HepG2 (cell line): ENCODE measurements at regions not wholly inside any gene's neighbourhood (a gene's known extent, or its start where the extent isn't known, plus 50 kb on each side); places are given as distances from the start of the nearest gene placed in this dataset.

Source experiments
- ATAC-seq: fragments of 200-7000 bp; cut with Tn5 transposase; 3 replicates; pipeline ENCODE4 v1.9.1; 2020; ENCODE audit warnings: mild to moderate bottlenecking, moderate library complexity
- BruUV-seq: library from RNA; stranded (reverse); fragments of 400-500 nt; replicated peaks from 2 replicates; lab custom pipeline; 2021; lab: Mats Ljungman, UMichigan
- CTCF ChIA-PET: fragments of 300-600 bp; formaldehyde crosslinking; extraction: SDS; loops from one replicate; lab custom pipeline; 2021; ENCODE audit warnings: low total read pairs, inconsistent platforms, low intra/inter-chr PET ratio; lab: Yijun Ruan, JAX
- POLR2A ChIA-PET: fragments of 350-600 bp; sonication (Branson Sonifier 250); formaldehyde crosslinking; loops from one replicate; lab custom pipeline; 2020; ENCODE audit warnings: antibody characterized with exemption, inconsistent platforms; lab: Yijun Ruan, JAX
- DNase-seq: peaks from one replicate; pipeline ENCODE4 v3.0.0-alpha.2; 2015; ENCODE audit warnings: low spot score
- FAIRE-seq: peaks from 3 replicates; lab custom pipeline; 2011; peaks lifted over from hg19 to GRCh38; lab: Jason Lieb, UNC
- H2AFZ ChIP-seq: one replicate; pipeline ENCODE4 v1.6.1; 2011; ENCODE audit warnings: low read length, inconsistent platforms
- H3K27ac ChIP-seq: fragments of 300-600 bp; 3 replicates; pipeline ENCODE4 v1.8.0; 2011; ENCODE audit warnings: mixed run types, mild to moderate bottlenecking, mixed read lengths, low read length, inconsistent platforms; ENCODE audit not compliant: insufficient read depth; ENCODE audit errors: extremely low read length
- H3K27me3 ChIP-seq, 2 experiments: fragments of 200-600 bp in 1 of 2; 2 replicates in 1 of 2; 3 replicates in 1 of 2; pipeline versions ENCODE4 v1.6.0 to v1.8.0; 2011; ENCODE audit warnings: low read length in 2 of 2, mild to moderate bottlenecking in 2 of 2, moderate library complexity in 2 of 2, inconsistent platforms in 1 of 2; ENCODE audit not compliant: insufficient read depth in 2 of 2, control insufficient read depth in 1 of 2
- H3K36me3 ChIP-seq, 2 experiments: fragments of 200-600 bp in 1 of 2; replicated peaks in 1 of 2; 2 replicates in 1 of 2; 3 replicates in 1 of 2; pipeline versions ENCODE4 v1.5.1 to v1.8.0; 2011; ENCODE audit warnings: low read length in 2 of 2, inconsistent platforms in 1 of 2; ENCODE audit not compliant: insufficient read depth in 2 of 2, control insufficient read depth in 1 of 2
- H3K4me1 ChIP-seq: 2 replicates; pipeline ENCODE4 v1.5.1; 2012; ENCODE audit warnings: low read length, inconsistent platforms; ENCODE audit not compliant: insufficient read depth
- H3K4me2 ChIP-seq: 2 replicates; pipeline ENCODE4 v1.6.0; 2011; ENCODE audit warnings: low read depth, low read length, inconsistent platforms
- H3K4me3 ChIP-seq, 3 experiments: fragments of 200-600 bp in 1 of 3; sonication (generic), shearing (Covaris generic) in 1 of 3; replicated peaks in 1 of 3; 2 replicates each; pipeline ENCODE4 v1.5.1; 2011 to 2016; ENCODE audit warnings: low read length in 3 of 3, inconsistent platforms in 2 of 3, low read depth in 2 of 3, mild to moderate bottlenecking in 2 of 3, control low read depth in 1 of 3, mixed read lengths in 1 of 3; ENCODE audit not compliant: insufficient read depth in 1 of 3
- H3K79me2 ChIP-seq: one replicate; pipeline ENCODE4 v1.6.1; 2011; ENCODE audit warnings: low read length, inconsistent platforms; ENCODE audit not compliant: insufficient read depth
- H3K9ac ChIP-seq: 2 replicates; pipeline ENCODE4 v1.6.0; 2011; ENCODE audit warnings: mild to moderate bottlenecking, low read depth, low read length, inconsistent platforms; ENCODE audit not compliant: insufficient read depth
- H3K9me3 ChIP-seq: 2 replicates; pipeline ENCODE4 v1.5.1; 2012; ENCODE audit warnings: mild to moderate bottlenecking, low read length
- H4K20me1 ChIP-seq: 2 replicates; pipeline ENCODE4 v1.6.0; 2011; ENCODE audit warnings: inconsistent platforms, mild to moderate bottlenecking, low read length, moderate library complexity; ENCODE audit not compliant: insufficient read depth
- CBFB ChIP-seq: sonication (generic); formaldehyde crosslinking; IDR thresholded peaks from 2 replicates; pipeline ENCODE4 v1.4.0; 2020; ENCODE audit warnings: missing genetic modification reagents
- ELF3 ChIP-seq: IDR thresholded peaks from 2 replicates; pipeline ENCODE4 v1.6.1; 2016; ENCODE audit warnings: missing genetic modification reagents, missing compliant biosample characterization
- EP300 ChIP-seq, 3 experiments: sonication (generic) in 1 of 3; formaldehyde crosslinking in 1 of 3; IDR thresholded peaks; 2 replicates each; pipeline versions ENCODE4 v1.5.1 to v1.6.1; 2011 to 2020; ENCODE audit warnings: low read depth in 2 of 3, low read length in 2 of 3, borderline replicate concordance in 1 of 3, improper control_type of control experiment in 1 of 3, mild to moderate bottlenecking in 1 of 3, missing genetic modification reagents in 1 of 3, moderate library complexity in 1 of 3
- GATAD2A ChIP-seq: IDR thresholded peaks from 2 replicates; pipeline ENCODE4 v1.6.1; 2016
- HDAC2 ChIP-seq: sonication (generic); formaldehyde crosslinking; IDR thresholded peaks from 2 replicates; pipeline ENCODE4 v1.4.0; 2020; ENCODE audit warnings: missing genetic modification reagents
- MEIS2 ChIP-seq: sonication (generic); formaldehyde crosslinking; IDR thresholded peaks from 2 replicates; pipeline ENCODE4 v1.9.0; 2021; ENCODE audit warnings: mild to moderate bottlenecking, missing genetic modification reagents
- MTA1 ChIP-seq: sonication (generic); formaldehyde crosslinking; IDR thresholded peaks from 2 replicates; pipeline ENCODE4 v1.4.0; 2020; ENCODE audit warnings: missing genetic modification reagents, mild to moderate bottlenecking, borderline replicate concordance
- PBX2 ChIP-seq: IDR thresholded peaks from 2 replicates; pipeline ENCODE4 v1.6.1; 2016; ENCODE audit warnings: control low read depth
- RERE ChIP-seq: IDR thresholded peaks from 2 replicates; pipeline ENCODE4 v1.6.1; 2016; ENCODE audit warnings: low read depth, missing genetic modification reagents, missing compliant biosample characterization
- ZNF207 ChIP-seq: fragments of 450-650 bp; IDR thresholded peaks from 2 replicates; pipeline ENCODE4 v1.6.1; 2016; ENCODE audit warnings: antibody characterized with exemption, borderline replicate concordance
- ZNF484 ChIP-seq: sonication (generic); formaldehyde crosslinking; IDR thresholded peaks from 2 replicates; pipeline ENCODE4 v1.5.1; 2020; ENCODE audit warnings: mild to moderate bottlenecking, low read depth, missing genetic modification reagents, borderline replicate concordance
- ZNF570 ChIP-seq: sonication (generic); formaldehyde crosslinking; IDR thresholded peaks from 2 replicates; pipeline ENCODE4 v1.4.0; 2020; ENCODE audit warnings: mild to moderate bottlenecking, missing genetic modification reagents, borderline replicate concordance
- ZNF589 ChIP-seq: sonication (generic); formaldehyde crosslinking; conservative IDR thresholded peaks from 2 replicates; pipeline ENCODE4 v1.8.0; 2022; ENCODE audit warnings: mild to moderate bottlenecking, moderate library complexity, missing genetic modification reagents
- ZSCAN12 ChIP-seq: sonication (generic); formaldehyde crosslinking; IDR thresholded peaks from 2 replicates; pipeline ENCODE4 v1.9.0; 2021; ENCODE audit warnings: mild to moderate bottlenecking, missing genetic modification reagents
- WGBS: methylation state at CpG from one replicate; pipeline ENCODE4 v1.1.6; 2017; ENCODE audit warnings: low lambda C conversion rate; 5-methylcytosine and 5-hydroxymethylcytosine counted together
- in situ Hi-C: cut with HindIII; loops from 2 replicates; pipeline ENCODE4 v1.10.0; 2017; ENCODE audit warnings: low pct_unique_long_range_greater_than_20kb; ENCODE audit not compliant: extremely low pct_ligation_motif_present
- intact Hi-C: fragments of 100-400 bp; cut with micrococcal nuclease; formaldehyde crosslinking; loops from one replicate; pipeline ENCODE4 v1.10.0; 2022; ENCODE audit not compliant: unreplicated experiment
- TF ChIP-seq, protein P1 (sequence below): sonication (generic); formaldehyde crosslinking; IDR thresholded peaks from 2 replicates; pipeline ENCODE4 v1.8.0; 2022; ENCODE audit warnings: missing genetic modification reagents, low read depth, mild to moderate bottlenecking, borderline replicate concordance
- TF ChIP-seq, protein P2 (sequence below): sonication (generic); formaldehyde crosslinking; IDR thresholded peaks from 2 replicates; pipeline ENCODE4 v1.8.1; 2023; ENCODE audit warnings: mild to moderate bottlenecking, inconsistent platforms, moderate library complexity, missing genetic modification reagents, borderline replicate concordance
- TF ChIP-seq, protein P3 (sequence below): sonication (generic); formaldehyde crosslinking; IDR thresholded peaks from 2 replicates; pipeline ENCODE4 v1.5.0; 2020; ENCODE audit warnings: missing genetic modification reagents

DNA sequence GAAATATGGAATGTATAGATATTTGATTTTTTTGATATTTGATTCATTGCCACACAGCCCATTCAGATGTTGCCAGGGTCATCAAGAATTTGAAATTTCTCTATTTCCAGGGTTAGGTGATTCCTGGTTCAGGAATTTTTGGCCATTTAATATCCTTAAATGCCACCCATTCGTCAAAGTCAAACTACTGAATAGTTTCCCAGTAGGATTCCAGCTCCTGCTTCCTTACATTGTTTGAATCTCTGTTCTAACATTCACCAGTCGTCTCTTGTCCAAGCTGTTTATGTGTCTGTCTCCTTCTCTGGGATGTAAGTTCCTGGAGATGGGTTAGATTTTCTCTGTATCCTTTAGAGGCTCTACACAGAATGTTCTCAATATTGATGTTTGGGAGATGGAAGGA is 124.9 kb upstream of the TLE3 start:
- in situ Hi-C loops, result no loop called here
- POLR2A ChIA-PET, result no interaction called here

More for the DNA sequence above, 124.9 kb upstream of the TLE3 start:
- H3K4me2 ChIP-seq, result no peak overlapping the region
- intact Hi-C loops, result no loop called here
- DNase-seq (no peak), ATAC-seq (no peak), FAIRE-seq (no peak)
- H3K27me3 ChIP-seq, result peaks cover 5 to 27% of the 10 kb centered on the region in 2 experiments
- H3K9me3 ChIP-seq, result no peaks in the 10 kb centered on the region
- H2AFZ ChIP-seq, result no peak overlapping the region
- no peaks in the 10 kb centered on the region for H3K36me3 ChIP-seq
- H3K4me1 ChIP-seq, result no peaks in the 10 kb centered on the region
- no peak overlapping the region for H3K4me3 ChIP-seq
- no peaks in the 10 kb centered on the region for H3K79me2 ChIP-seq
- H3K9ac ChIP-seq, result no peak overlapping the region
- 34% methylated on average over 2 of the region's 2 CpGs for WGBS
- TF ChIP-seq HDAC2 (CRISPR knock-in tag), result no peak
- TF ChIP-seq ZNF207, result no peak
- TF ChIP-seq, protein P1, sequence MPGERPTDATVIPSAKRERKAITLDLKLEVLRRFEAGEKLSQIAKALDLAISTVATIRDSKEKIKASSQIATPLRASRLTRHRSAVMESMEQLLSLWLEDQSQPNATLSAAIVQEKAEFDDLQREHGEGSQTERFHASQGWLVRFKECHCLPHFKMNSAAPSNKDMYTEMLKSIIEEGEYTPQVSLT (CRISPR knock-in tag), result no peak
- no peak for TF ChIP-seq PBX2 (CRISPR knock-in tag)
- TF ChIP-seq EP300 (IDR thresholded peaks at IDR 0.05; ENCODE audit: low read depth in 2 of 2, low read length in 2 of 2), result no peak
- TF ChIP-seq EP300 (CRISPR knock-in tag; IDR thresholded peaks at IDR 0.05; ENCODE audit: borderline replicate concordance), result no peak
- no peak for TF ChIP-seq ZNF589 (CRISPR knock-in tag)
- TF ChIP-seq MTA1 (CRISPR knock-in tag), result no peak
- no peak for TF ChIP-seq CBFB (CRISPR knock-in tag)
- no peak for TF ChIP-seq ZSCAN12
- TF ChIP-seq, protein P2, sequence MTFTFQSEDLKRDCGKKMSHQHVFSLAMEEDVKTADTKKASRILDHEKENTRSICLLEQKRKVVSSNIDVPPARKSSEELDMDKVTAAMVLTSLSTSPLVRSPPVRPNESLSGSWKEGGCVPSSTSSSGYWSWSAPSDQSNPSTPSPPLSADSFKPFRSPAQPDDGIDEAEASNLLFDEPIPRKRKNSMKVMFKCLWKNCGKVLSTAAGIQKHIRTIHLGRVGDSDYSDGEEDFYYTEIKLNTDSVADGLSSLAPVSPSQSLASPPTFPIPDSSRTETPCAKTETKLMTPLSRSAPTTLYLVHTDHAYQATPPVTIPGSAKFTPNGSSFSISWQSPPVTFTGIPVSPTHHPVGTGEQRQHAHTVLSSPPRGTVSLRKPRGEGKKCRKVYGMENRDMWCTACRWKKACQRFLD (CRISPR knock-in tag), result no peak
- no peak for TF ChIP-seq ELF3
- no peak for TF ChIP-seq ZNF570 (CRISPR knock-in tag)
- no peak for TF ChIP-seq RERE (CRISPR knock-in tag)
- TF ChIP-seq, protein P3, sequence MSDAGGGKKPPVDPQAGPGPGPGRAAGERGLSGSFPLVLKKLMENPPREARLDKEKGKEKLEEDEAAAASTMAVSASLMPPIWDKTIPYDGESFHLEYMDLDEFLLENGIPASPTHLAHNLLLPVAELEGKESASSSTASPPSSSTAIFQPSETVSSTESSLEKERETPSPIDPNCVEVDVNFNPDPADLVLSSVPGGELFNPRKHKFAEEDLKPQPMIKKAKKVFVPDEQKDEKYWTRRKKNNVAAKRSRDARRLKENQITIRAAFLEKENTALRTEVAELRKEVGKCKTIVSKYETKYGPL (CRISPR knock-in tag), result no peak
- TF ChIP-seq MEIS2 (CRISPR knock-in tag), result no peak
- no peak for TF ChIP-seq GATAD2A (CRISPR knock-in tag)
- no peak for TF ChIP-seq ZNF484
- TF ChIP-seq, all 625 proteins: peak for 0
- Histone ChIP-seq H3K27ac (no peak overlapping the region), H4K20me1 (no peaks in the 10 kb centered on the region)
- BruUV-seq, result no TSS peak
- CTCF ChIA-PET, result no interaction called here
